Prostate gland (tissue), 2 donors: ENCODE measurements at regions not wholly inside any gene's neighbourhood (a gene's known extent, or its start where the extent isn't known, plus 50 kb on each side); places are given as distances from the start of the nearest gene placed in this dataset.

Source experiments
- POLR2A ChIP-seq: fragments of 450-650 bp; IDR thresholded peaks from one replicate; pipeline ENCODE4 v1.6.1; 2016; ENCODE audit warnings: antibody characterized with exemption, mild to moderate bottlenecking
- POLR2AphosphoS5 ChIP-seq: sonication (generic); formaldehyde crosslinking; IDR thresholded peaks from one replicate; pipeline ENCODE4 v1.6.1; 2017; ENCODE audit warnings: antibody characterized with exemption
- TF ChIP-seq, protein P1 (sequence below), 4 experiments: fragments of 200-600 bp in 2 of 4; fragments of 450-650 bp in 2 of 4; sonication (generic) in 2 of 4; IDR thresholded peaks; 1 replicate in 3 of 4; 2 replicates in 1 of 4; pipeline ENCODE4 v1.5.1; 2016 to 2019; ENCODE audit warnings: antibody characterized with exemption in 4 of 4, mild to moderate bottlenecking in 2 of 4, moderate library complexity in 2 of 4

DNA sequence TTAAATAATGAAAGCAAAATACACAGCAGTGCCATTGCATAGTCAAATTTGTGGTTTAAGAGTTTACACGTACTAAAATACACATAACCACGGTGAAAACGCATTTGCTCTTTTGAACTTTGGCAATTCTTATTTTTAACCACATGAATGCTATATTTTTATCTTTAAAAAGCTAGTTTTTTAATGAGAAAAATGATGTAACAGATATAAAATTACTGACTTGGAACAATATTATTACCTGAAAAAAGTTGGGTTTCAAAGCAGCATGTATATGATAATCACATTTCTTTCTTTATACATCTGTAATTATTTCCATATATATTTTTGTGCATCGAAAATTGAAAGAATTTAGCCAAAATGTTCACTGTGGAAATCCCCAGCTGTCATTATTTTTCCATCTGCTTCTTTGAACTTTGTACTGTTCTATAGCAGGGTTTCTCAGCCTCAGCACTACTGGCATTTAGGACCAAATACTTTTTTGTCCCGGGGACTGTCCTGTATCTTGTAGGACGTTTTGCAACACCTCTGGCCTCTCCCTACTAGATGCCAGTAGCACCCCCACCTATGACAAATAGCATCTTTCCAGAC lies 75.9 kb upstream of the CAB39 start:
- TF ChIP-seq, protein P1, sequence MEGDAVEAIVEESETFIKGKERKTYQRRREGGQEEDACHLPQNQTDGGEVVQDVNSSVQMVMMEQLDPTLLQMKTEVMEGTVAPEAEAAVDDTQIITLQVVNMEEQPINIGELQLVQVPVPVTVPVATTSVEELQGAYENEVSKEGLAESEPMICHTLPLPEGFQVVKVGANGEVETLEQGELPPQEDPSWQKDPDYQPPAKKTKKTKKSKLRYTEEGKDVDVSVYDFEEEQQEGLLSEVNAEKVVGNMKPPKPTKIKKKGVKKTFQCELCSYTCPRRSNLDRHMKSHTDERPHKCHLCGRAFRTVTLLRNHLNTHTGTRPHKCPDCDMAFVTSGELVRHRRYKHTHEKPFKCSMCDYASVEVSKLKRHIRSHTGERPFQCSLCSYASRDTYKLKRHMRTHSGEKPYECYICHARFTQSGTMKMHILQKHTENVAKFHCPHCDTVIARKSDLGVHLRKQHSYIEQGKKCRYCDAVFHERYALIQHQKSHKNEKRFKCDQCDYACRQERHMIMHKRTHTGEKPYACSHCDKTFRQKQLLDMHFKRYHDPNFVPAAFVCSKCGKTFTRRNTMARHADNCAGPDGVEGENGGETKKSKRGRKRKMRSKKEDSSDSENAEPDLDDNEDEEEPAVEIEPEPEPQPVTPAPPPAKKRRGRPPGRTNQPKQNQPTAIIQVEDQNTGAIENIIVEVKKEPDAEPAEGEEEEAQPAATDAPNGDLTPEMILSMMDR (IDR thresholded peaks at IDR 0.05): no peak
- TF ChIP-seq POLR2A (no peak), POLR2AphosphoS5 (no peak)
